ENCODE measurements at regions not wholly inside any gene's neighbourhood (a gene's known extent, or its start where the extent isn't known, plus 50 kb on each side); places are given as distances from the start of the nearest gene placed in this dataset.

- TF ChIP-seq CTCF (IDR thresholded peaks at IDR 0.05; ENCODE audit: insufficient read depth, low read length, poor library complexity, severe bottlenecking) (no peak), EZH2phosphoT487 (conservative IDR thresholded peaks at IDR 0.05; ENCODE audit: low read length) (no peak)
Observed at GRCh38 chr11:97955595-97955994, 1065.2 kb upstream of the CNTN5 start.
